IPS-18a (cell line): ENCODE measurements at regions not wholly inside any gene's neighbourhood (a gene's known extent, or its start where the extent isn't known, plus 50 kb on each side); places are given as distances from the start of the nearest gene placed in this dataset.

ENCODE experiments used
- H3K27ac ChIP-seq: one replicate; pipeline ENCODE4 v1.5.1; 2013; ENCODE audit warnings: low read length
- H3K27me3 ChIP-seq: one replicate; pipeline ENCODE4 v1.6.1; 2013; ENCODE audit warnings: mild to moderate bottlenecking, low read length; ENCODE audit not compliant: control insufficient read depth, insufficient read depth
- H3K36me3 ChIP-seq: one replicate; pipeline ENCODE4 v1.6.1; 2013; ENCODE audit warnings: low read depth, low read length; ENCODE audit not compliant: control insufficient read depth
- H3K4me1 ChIP-seq: one replicate; pipeline ENCODE4 v1.6.1; 2013; ENCODE audit warnings: low read depth, low read length; ENCODE audit not compliant: control insufficient read depth
- H3K4me3 ChIP-seq: one replicate; pipeline ENCODE4 v1.5.1; 2013; ENCODE audit warnings: low read length
- H3K9ac ChIP-seq: one replicate; pipeline ENCODE4 v1.6.1; 2013; ENCODE audit warnings: mild to moderate bottlenecking, low read length, moderate library complexity
- H3K9me3 ChIP-seq: one replicate; pipeline ENCODE4 v1.6.1; 2013; ENCODE audit warnings: low read depth, low read length; ENCODE audit not compliant: control insufficient read depth

- H3K27me3 ChIP-seq, result no peaks in the 10 kb centered on the region
- no peaks in the 10 kb centered on the region for H3K9me3 ChIP-seq
- no peak overlapping the region for H3K4me3 ChIP-seq
- no peaks in the 10 kb centered on the region for H3K36me3 ChIP-seq
- H3K27ac ChIP-seq, result no peak overlapping the region
- H3K9ac ChIP-seq, result no peak overlapping the region
- H3K4me1 ChIP-seq, result no peaks in the 10 kb centered on the region
Measured at GRCh38 chr2:173681881-173682650, 283.1 kb downstream of the SP3 start.

DNA sequence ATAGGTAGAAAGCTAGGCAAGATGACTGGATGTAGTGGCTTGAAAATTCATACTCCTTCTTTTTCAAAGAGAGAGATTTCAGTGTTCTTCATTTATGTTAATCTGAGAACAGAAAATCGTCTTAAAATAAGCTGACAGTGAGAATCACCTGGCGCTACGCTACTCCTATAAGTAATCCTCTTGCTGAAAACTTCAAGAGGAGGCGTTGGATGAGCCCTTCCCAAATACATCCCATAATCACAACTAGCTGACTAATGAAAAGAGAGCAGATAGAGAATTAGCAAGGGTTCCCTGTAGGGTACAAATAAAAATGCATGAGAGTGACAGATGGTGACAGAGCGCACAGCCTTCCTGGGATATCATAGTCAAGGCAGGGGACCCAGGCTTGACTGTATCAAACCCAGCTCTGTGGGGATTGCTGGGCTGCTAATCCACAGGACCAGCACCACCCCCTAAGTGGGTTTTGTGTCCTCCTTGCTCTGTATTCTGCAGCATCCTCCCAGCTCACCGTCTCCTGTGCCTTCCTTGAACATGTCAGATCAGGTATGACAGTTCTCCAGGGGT is 280.2 kb downstream of the SP3 start:
- H3K4me3 ChIP-seq, result no peak overlapping the region
- H3K4me1 ChIP-seq, result no peaks in the 10 kb centered on the region

DNA sequence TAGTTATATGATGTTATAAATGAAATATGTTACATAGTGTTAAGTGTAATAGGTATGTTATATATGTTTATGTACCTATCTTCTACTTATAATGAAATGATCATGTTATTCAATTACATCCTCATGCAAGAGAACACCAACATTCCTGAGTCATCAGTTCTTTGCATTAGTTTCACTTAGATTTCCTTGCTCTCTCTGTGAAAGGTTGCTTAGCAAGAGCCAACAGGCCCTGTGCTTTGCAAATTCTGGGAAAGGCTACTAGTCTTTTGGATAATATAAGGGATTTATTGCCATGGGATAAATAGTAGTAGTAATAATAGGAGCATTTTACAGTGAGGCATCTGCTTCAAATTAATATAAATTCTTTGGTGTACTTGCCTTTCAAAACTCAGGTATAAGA is 274.8 kb downstream of the SP3 start:
- Histone ChIP-seq H3K4me3 (no peak overlapping the region), H3K27ac (no peak overlapping the region), H3K36me3 (no peaks in the 10 kb centered on the region), H3K4me1 (no peaks in the 10 kb centered on the region), H3K27me3 (no peaks in the 10 kb centered on the region), H3K9me3 (no peaks in the 10 kb centered on the region), H3K9ac (no peak overlapping the region)

More for the DNA sequence above, 280.2 kb downstream of the SP3 start:
- Histone ChIP-seq H3K27ac (no peak overlapping the region), H3K27me3 (no peaks in the 10 kb centered on the region), H3K9me3 (no peaks in the 10 kb centered on the region), H3K36me3 (no peaks in the 10 kb centered on the region), H3K9ac (no peak overlapping the region)

GRCh38 chr2:173692068-173692467 is 273.1 kb downstream of the SP3 start:
- no peak overlapping the region for H3K4me3 ChIP-seq
- H3K27ac ChIP-seq, result no peak overlapping the region
- no peaks in the 10 kb centered on the region for H3K4me1 ChIP-seq
- no peaks in the 10 kb centered on the region for H3K9me3 ChIP-seq
- no peaks in the 10 kb centered on the region for H3K36me3 ChIP-seq
- H3K27me3 ChIP-seq, result no peaks in the 10 kb centered on the region
- no peak overlapping the region for H3K9ac ChIP-seq

GRCh38 chr2:173693044-173693589 is 272.1 kb downstream of the SP3 start:
- Histone ChIP-seq H3K9me3 (no peaks in the 10 kb centered on the region), H3K27me3 (no peaks in the 10 kb centered on the region), H3K36me3 (no peaks in the 10 kb centered on the region), H3K27ac (no peak overlapping the region), H3K4me1 (no peaks in the 10 kb centered on the region), H3K9ac (no peak overlapping the region), H3K4me3 (no peak overlapping the region)

- no peak overlapping the region for H3K4me3 ChIP-seq
Measured at GRCh38 chr2:173696274-173696673, 268.9 kb downstream of the SP3 start.

DNA sequence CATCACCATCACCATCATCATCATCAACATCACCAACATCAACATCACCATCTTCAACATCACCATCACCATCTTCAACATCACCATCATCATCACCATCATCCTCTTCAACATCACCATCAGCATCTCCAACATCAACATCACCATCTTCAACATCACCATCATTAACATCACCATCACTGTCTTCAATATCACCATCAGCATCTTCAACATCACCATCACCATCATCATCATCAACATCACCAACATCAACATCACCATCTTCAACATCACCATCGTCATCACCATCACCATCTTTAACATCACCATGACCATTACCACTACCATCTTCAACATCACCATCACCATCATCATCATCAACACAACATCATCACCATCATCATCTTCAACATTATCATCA is 267.2 kb downstream of the SP3 start:
- H3K4me1 ChIP-seq, result no peaks in the 10 kb centered on the region
- no peak overlapping the region for H3K9ac ChIP-seq
- H3K9me3 ChIP-seq, result no peaks in the 10 kb centered on the region
- H3K27me3 ChIP-seq, result no peaks in the 10 kb centered on the region
- H3K36me3 ChIP-seq, result no peaks in the 10 kb centered on the region
- H3K4me3 ChIP-seq, result no peak overlapping the region
- H3K27ac ChIP-seq, result no peak overlapping the region

More at GRCh38 chr2:173696274-173696673, 268.9 kb downstream of the SP3 start:
- Histone ChIP-seq H3K27ac (no peak overlapping the region), H3K4me1 (no peaks in the 10 kb centered on the region), H3K9ac (no peak overlapping the region), H3K9me3 (no peaks in the 10 kb centered on the region), H3K27me3 (no peaks in the 10 kb centered on the region), H3K36me3 (no peaks in the 10 kb centered on the region)

DNA sequence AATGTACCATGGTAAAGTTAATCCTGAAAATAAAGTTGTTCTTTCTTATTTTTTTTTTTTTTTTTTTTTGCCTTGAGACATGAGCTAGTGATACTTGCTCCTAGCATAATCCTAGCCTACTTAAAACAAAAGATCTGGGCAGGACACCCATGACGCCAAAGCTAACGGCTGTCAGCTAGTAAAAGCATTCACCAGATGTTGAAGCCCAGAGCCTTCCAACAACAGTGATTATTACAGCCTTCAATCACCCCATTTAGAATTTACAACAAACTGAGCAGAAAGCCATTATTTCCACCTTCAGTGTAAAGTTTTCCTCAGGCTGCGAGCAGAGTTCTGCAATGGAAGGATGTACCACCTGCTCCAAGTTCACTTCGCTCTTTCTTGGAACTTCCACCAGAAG is 259.5 kb downstream of the SP3 start:
- Histone ChIP-seq H3K4me3 (no peak overlapping the region), H3K9me3 (no peaks in the 10 kb centered on the region), H3K27me3 (no peaks in the 10 kb centered on the region), H3K27ac (no peak overlapping the region), H3K4me1 (no peaks in the 10 kb centered on the region), H3K36me3 (no peaks in the 10 kb centered on the region), H3K9ac (no peak overlapping the region)

- Histone ChIP-seq H3K4me1 (no peaks in the 10 kb centered on the region), H3K27ac (no peak overlapping the region), H3K36me3 (no peaks in the 10 kb centered on the region), H3K9me3 (no peaks in the 10 kb centered on the region), H3K9ac (no peak overlapping the region), H3K27me3 (no peaks in the 10 kb centered on the region), H3K4me3 (no peak overlapping the region)
Measured at GRCh38 chr2:173706936-173707335, 258.2 kb downstream of the SP3 start.

DNA sequence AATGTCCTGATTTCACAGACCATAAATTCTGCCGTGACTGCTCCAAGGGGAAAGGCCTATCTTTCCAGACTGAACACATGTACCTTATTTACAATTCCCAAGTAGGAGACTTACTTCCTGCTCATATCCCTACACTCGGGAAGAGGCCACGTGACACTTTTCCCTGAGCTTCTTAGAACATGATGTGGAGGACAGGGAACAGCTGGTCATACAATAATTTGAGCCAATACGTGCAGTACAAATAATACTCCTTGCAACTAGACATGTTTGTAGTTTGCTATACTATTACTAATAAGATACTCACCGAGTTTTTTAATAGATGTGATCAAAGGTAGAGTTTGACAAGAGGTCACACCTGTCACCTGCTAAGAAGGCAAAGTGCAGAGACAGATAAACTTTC is 256.4 kb downstream of the SP3 start:
- Histone ChIP-seq H3K36me3 (no peaks in the 10 kb centered on the region), H3K9ac (no peak overlapping the region), H3K27ac (no peak overlapping the region), H3K4me1 (no peaks in the 10 kb centered on the region), H3K9me3 (no peaks in the 10 kb centered on the region), H3K4me3 (no peak overlapping the region), H3K27me3 (no peaks in the 10 kb centered on the region)

- Histone ChIP-seq H3K27me3 (no peaks in the 10 kb centered on the region), H3K4me3 (no peak overlapping the region), H3K27ac (no peak overlapping the region), H3K4me1 (no peaks in the 10 kb centered on the region), H3K9me3 (no peaks in the 10 kb centered on the region), H3K36me3 (no peaks in the 10 kb centered on the region), H3K9ac (no peak overlapping the region)
Measured at GRCh38 chr2:173711816-173712215, 253.4 kb downstream of the SP3 start.
